Dermis blood vessel endothelial cell (primary cell): ENCODE measurements at regions not wholly inside any gene's neighbourhood (a gene's known extent, or its start where the extent isn't known, plus 50 kb on each side); places are given as distances from the start of the nearest gene placed in this dataset.

Source experiments
- DNase-seq: peaks from one replicate; pipeline ENCODE4 v3.0.0; 2010

DNA sequence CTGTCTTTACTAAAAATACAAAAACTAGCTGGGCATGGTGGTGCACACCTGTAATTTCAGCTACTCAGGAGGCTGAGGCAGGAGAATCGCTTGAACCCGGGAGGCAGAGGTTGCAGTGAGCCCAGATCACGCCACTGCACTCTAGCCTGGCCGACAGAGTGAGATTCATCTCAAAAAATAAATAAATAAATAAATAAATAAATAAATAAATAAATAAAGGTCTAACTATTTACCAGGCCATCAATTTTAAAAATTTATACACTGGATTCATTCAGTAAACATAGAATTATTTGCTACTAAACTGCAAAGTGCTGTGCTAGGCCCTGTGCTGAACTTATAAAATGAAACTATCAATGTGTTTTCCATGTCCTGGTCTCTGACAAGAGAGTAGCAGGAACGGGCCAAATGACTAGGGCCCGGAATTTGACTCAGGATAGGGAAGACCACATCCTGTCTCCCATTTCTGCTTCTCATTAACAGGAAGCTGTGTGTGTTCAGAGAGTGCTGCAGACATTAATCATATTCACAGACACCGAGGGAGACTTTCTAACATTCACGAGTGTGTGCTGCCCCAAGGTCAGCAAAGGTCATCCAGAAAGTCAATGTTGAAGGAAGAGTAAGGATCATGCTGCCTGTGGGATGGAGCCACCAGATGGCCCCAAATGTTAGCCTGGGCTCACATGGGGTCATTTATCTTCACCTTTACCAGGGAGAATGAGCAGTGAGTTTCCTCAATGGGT lies 95.8 kb downstream of the SPP2 start:
- peak; percentile 82 for DNase-seq

DNA sequence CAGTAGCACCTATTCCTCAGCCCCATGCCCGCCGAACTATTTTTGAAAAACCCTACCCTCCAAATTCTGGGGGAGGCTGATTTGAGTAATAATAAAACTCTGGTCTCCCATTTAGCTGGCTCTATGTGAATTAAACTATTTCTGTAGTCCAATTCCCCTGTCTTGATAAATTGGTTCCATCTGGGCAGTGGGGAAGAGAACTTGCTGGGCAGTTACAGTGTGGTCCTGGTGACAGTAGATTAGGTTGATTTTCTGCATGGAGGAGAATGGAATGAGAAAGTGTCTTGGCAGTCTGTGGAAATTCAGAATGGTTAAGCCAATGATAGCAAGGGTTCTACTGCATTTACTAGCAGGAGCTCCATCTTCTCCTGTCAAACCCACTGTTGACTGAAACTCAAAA lies 95.0 kb downstream of the SPP2 start:
- no peak for DNase-seq

DNA sequence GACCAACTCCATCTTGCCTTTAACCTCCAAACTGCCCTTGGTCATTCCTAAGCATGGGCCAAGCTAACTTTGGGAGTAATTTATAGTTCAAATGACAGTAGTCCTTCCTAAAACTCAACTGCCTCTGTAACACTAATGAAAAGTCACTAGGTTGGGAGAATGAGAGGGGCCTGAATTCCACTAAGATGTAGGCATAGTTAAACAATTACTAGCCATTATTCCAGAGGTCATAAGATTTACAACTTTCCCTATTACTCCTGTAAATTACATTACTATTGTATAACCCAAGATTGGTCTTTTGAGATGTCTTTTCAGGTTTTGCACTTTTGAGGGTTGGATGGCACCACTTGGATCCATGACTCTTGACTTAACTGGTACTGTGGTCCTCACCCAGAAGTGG lies 94.6 kb downstream of the SPP2 start:
- DNase-seq: no peak

DNA sequence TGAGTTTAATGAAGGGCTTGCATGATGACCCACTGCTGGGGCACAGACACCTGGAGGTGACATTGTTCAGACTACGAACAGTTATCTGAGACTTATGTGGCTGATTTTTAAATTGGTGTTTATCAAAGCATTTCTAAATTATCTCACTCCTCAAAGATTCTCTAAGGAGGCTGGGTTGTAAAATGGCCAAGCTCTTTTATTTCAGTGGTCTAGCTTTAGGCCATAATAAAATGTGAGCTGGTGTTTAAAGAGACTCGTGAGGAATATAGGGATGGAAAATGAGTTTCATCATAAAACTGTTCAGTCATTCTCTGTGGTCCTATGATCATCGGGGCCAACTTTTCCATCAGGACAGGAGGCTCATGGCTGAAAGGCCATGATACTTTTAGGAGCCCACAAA lies 93.4 kb downstream of the SPP2 start:
- DNase-seq: no peak

DNA sequence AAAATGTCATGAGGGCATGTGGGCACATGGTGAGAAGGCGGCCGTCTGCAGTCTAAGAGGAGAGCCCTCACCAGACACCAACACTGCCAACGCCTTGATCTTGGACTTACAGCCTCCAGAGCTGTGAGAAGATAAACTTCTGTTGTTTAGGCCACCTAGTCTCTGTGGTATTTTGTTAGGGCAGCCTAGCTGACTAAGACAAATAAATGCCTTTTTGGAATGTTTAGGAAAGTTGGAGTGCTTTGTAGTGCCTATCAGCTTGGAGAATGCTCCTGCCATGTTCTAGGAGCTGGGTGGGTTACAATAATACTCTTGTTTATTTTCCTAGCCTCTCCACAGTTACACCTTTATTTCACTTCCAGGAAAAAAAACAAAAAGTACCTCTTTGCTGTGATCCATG lies 92.0 kb downstream of the SPP2 start:
- no peak for DNase-seq

DNA sequence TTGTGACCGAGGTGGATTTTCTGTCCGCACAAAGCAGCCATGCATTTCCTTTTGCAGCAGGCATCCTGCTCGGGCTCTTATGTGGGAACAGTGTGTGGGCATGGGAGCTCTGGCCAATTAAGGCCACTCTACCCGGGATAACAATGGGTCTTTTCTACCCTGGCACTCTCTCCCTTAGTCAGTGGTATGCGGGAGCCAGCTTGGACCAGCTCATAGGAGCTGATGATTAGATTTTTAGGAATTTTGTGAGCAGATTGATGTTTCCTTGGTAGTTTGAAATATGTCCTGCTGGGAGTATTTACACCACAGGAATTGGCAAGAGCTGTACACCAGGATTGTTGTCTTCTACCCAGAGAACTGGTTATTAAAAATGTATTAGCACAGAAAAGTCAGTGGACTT lies 89.3 kb downstream of the SPP2 start:
- DNase-seq: no peak

DNA sequence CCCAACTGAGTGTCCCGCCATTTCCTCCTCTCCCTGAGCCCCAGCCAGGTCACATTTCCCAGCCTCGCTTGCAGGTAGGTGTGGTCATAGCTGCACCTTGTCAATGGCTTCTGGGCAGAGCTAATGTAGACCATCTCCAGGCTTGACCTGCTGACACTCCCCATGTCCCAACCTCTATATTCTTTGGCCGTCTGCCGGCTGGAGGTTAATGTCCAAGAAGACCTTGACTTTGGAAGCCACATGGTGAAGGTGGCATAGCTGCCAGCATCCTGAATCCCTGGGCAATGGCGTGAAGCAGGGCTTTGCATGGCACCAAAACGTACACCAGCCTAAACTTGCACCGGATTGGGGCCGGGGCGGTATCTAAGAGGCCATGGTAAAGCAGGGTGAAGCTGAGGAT lies 88.3 kb downstream of the SPP2 start:
- no peak for DNase-seq

DNA sequence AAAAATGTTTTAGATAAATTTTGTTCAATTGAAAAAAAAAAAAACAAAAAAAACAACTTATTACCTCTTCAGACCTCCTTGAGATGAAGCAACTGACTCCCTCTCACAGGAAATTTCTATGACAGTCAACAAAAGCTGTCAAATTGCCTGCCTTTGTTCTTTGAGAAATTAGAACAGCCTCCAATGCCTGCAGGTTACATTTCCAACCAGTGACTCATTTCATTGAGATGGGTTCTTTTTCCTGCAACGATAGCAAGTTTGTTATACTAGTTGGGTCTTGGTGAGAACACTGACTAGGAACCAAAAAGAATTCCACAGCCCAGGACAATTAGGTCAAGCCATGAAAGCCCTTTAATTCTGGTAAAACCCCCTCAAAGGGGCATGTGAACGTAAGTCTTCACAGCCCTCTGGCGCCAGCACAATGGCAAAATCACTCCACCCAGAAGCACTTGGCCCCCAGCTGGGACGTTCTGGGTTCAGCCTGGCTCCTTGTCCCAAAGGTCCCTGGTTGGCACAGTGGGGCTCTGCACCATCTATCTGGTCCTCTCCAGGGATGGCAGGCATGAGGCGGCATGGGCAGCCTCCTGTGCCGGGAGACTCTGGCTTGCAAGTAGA lies 87.0 kb downstream of the SPP2 start:
- peak; percentile 85 for DNase-seq

DNA sequence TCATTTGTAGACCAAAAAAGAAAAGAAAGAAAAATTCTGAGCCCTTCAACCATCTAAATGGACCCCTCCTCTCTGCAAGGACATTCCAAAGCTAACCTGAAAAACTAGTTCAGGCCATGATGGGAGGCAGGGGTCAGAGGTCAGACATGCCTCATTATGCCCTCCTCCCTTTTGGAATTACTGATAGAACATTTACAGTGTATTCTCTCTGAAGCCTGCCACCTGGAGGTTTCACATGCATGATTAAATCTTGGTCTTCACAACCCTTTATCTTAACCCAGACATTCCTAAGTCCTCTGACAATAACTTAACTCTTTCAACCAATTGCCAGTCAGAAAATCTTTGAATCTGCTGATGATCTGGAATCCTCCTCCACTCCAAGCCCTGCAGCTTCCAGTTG lies 86.0 kb downstream of the SPP2 start:
- DNase-seq: peak; percentile 25

DNA sequence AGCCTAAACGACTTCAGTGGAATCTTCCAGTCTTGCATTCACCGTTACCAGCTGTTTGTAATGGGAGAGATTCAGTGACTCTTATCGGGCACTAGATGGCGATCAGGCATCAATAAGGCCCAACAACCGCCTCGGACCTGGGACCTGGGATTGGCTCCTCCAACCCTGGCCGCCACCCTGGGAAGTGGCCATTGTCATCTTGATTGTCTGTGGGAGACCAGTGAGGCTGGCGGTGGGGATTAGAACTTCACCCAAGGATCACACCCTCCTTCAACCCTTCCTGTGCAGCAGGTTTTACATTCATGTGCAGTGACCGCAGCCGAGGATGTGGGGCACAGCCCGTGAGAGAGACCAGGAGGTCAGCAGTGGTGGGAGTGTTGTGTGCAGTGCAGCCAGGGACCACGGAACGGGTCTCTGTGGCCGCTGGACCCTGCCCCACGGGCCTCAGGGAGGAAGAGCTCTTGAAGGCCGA lies 85.3 kb downstream of the SPP2 start:
- peak; percentile 87 for DNase-seq

DNA sequence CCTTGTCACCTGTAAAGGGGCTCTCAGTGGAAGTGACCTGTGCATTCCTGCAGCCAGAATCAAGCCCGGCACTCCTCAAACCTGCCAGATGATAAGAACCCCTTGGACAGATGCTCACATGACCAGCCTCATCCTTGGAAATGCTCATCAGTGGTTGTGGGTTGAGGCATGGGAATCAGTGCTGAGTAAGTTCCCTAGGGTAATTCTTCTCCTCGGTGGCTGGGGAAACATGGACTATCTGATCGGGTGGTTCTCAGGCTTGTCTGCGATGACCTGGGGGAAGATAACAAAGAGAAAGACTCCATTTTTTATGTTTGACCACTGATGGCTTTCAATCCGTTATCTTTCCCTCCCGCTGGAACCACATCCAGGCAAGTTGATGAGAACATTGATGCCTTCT lies 84.0 kb downstream of the SPP2 start:
- no peak for DNase-seq

DNA sequence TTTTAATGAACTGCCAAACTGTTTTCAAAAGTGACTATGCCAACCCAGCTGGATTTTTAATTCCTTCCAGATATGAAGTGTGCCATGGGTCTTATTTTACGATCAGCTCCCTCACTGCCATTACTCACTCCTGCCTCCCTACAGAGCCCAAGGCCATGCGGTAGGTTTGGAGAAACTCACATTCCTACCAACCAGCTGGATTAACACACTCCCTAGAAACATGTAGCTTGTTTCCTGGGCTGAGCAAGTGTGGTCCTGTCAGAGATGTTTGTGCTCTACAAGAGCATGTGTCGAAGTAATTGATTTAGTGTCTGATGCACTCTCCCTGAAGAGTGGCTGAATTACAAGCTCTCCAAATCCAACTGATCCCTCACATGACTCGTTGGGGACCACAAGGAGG lies 82.5 kb downstream of the SPP2 start:
- no peak for DNase-seq

DNA sequence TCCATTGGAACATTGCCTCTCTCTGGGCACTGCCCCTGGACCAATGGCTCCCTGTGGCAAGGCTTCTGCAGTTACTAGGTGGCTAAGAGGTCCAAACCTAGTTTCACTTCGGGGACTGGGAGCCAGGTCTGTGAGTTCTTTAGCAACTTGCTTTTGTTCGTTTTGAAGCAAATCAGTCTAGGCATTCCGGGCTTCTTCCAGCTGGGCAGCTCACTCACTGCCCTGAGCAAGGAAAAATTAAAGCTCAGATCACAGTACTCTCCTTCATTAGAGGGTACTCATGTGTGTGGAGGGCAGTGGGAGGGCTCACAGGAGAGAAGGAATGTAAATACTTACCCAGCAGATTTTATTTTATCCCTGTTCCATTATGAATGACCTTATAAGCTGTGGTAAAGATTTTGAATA lies 80.3 kb downstream of the SPP2 start:
- no peak for DNase-seq

DNA sequence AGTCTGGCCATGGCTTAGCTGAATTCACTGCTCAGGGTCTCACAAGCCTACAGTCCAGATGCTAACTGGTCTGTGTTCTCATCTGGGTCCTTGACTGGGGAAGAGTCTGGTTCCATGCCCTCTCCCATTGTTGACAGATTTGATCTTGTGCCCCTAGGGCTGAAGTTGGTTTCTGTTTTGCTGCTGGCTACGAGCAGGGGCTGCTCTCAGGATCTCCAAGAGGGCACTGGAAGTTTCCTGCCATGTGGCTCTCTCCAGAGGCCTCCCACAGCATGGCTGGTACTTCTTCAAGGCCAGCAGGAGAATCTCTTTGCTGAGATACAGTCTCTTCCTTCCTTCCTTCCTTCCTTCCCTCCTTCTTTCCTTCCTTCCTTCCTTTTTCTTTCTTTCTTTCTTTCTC lies 78.1 kb downstream of the SPP2 start:
- no peak for DNase-seq
